Pons (tissue), 1 donor: ENCODE measurements at regions not wholly inside any gene's neighbourhood (a gene's known extent, or its start where the extent isn't known, plus 50 kb on each side); places are given as distances from the start of the nearest gene placed in this dataset.

Experiments used
- DNase-seq: peaks from one replicate; pipeline ENCODE4 v3.0.0-alpha.2; 2016; ENCODE audit warnings: low spot score

DNA sequence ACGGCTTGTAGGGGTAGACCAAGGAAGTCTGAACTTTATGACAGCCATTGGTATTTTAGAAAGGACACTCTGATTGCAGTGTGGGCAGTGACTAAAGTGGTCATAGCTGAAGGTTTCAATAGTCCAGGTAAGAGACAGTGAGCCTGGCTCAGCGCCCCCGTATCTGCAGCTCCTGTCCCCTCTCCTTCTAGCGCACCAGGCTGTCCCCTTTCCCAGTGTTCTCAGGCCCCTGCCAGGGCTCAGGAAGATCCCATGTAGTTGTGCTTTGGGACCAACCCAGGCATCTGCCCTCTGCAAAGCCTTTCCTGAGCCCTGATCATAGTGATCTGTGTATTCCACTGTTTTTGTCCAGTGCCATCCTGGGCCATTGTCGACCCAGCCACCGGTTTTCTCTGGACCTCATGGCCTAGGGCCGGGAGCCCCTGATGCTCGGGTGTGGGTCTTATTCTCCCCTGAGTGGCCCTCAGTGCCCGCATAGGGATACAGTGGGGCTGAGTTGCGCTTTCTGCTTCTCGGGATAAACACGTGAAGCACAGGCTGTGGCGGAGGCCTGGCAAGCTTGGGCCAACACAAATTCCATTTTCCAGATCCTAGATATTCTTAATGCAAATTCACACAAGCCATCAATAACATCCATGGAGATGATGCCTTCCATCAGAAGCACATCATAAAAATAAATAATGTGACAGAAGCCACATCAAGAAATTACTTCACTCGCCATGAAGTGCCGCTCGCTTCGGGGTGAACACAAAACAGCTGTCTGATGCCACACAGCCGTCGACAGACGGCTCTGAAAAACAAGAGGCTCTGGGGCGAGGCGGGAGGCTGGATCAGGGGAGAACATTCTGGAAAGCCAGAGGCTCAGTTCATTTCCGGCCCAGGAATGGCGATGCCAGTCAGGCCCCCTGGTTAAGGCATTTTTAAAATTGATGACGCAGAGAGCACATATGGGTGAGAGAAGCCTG is 805.0 kb downstream of the TBC1D22A start:
- no peak for DNase-seq

- DNase-seq = no peak
These were observed 804.0 kb downstream of the TBC1D22A start for GRCh38 chr22:47566491-47566890.

- no peak for DNase-seq
These were observed 803.2 kb downstream of the TBC1D22A start for GRCh38 chr22:47565607-47566006.

DNA sequence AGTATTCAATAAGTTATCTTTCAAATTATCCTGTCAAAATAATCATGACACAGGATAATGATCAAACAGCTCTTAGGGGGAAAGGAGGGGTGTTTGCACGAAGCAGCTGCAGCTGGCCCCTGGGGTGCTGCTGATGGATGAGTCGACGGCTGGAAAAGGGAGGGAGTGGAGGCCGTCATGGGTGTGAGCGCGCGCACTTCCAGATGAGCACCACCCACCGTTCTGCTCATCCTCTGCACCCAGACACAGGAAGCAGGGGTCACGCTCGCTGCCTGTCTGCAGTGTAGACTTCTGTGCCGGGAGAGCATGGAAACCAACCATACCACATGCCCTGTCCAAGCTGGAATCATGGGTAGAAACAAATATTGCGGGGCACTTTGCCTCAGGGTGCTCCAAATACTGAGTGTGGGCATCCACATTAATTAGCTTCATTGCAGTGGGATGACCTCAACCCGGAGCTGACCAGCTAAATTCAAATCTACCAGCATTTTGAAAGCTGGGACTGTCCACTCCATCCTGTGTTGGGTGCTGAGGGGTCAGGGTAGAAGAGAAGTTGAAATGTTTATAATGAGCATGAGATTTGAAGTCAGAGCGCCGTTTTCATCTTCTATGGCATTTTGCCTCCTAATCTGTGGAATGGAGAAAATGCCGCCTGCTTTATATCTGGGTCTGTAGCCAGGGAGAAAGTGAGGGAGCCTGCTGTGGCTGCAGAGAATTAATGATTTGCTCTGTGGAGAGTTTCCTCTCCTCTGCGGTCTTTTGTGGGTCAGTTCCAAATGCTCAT is 802.4 kb downstream of the TBC1D22A start:
- DNase-seq = no peak

- no peak for DNase-seq
These were observed 801.7 kb downstream of the TBC1D22A start for GRCh38 chr22:47564158-47564450.

- no peak for DNase-seq
These were observed 801.1 kb downstream of the TBC1D22A start for GRCh38 chr22:47563406-47564157.

- DNase-seq = no peak
These were observed 799.3 kb downstream of the TBC1D22A start for GRCh38 chr22:47561766-47562165.

DNA sequence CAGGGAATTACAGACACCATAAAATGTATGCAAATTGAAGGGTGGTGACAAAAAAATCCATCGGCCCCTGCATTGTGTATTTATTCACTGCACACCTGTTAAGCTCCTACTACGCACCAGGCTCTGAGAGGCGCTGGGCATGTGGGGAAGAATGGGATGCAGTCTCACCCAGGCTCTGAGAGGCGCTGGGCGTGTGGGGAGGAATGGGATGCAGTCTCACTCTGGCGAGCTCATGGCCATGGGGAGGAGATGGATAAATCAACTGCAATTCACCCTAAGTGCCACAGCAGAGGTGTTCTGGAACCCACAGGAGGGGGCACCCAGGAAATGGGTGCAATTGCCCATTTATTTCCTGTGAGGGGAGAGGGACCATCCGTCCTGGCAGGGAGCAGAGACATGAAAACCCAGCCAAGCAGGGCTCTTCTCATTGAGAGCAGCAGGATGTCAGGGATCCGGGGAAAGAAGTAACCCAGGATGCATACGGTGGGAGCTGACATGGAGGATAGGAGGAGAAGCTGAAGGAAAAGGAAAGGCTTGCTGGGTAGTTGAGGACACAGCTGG is 798.7 kb downstream of the TBC1D22A start:
- DNase-seq = no peak

GRCh38 chr22:47558828-47559700 is 796.6 kb downstream of the TBC1D22A start:
- DNase-seq = no peak

- DNase-seq = no peak
These were observed 794.0 kb downstream of the TBC1D22A start for GRCh38 chr22:47556473-47556872.

DNA sequence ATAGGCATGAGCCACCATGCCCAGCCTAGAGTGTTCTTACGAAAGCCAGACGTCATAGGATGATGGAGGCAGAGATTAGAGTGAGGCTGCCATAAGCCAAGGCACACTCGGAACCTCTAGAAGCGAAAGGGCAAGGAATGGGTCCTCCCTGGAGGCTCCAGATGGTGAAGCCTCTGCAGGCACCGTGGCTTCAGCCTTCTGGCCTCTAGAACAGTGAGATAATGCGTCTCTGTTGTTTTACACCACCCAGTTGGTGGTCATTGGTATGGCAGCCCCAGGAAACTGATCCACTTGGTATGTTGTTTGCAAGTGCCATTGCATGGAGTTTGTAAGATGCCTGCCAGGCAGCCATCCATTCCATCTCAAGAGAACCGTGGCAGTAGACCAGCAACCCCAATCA is 791.0 kb downstream of the TBC1D22A start:
- no peak for DNase-seq

GRCh38 chr22:47552541-47553205 is 790.2 kb downstream of the TBC1D22A start:
- no peak for DNase-seq

DNA sequence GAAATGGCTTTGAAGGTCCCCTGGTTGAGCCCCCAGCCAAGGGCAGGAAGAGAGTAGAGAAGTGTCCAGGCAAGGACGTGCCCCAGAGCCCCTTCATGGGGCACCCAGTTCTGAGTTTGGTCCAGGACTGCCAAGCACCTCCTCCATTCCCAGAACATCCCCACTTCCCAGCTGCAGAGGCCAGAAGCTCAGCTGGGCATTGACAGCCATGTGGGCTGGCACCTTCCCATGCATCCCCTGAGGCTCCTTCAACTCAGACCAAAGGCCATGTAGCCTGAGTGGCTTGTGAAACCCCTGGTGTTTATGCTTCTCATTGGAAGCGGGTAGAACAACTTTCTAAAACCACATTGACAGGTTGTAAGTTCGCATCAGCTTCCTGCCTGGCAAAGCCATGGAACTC is 789.6 kb downstream of the TBC1D22A start:
- no peak for DNase-seq

GRCh38 chr22:47551431-47551775 is 789.0 kb downstream of the TBC1D22A start:
- DNase-seq = no peak

GRCh38 chr22:47550524-47551430 is 788.3 kb downstream of the TBC1D22A start:
- no peak for DNase-seq

- DNase-seq = no peak
These were observed 787.4 kb downstream of the TBC1D22A start for GRCh38 chr22:47549741-47550340.

DNA sequence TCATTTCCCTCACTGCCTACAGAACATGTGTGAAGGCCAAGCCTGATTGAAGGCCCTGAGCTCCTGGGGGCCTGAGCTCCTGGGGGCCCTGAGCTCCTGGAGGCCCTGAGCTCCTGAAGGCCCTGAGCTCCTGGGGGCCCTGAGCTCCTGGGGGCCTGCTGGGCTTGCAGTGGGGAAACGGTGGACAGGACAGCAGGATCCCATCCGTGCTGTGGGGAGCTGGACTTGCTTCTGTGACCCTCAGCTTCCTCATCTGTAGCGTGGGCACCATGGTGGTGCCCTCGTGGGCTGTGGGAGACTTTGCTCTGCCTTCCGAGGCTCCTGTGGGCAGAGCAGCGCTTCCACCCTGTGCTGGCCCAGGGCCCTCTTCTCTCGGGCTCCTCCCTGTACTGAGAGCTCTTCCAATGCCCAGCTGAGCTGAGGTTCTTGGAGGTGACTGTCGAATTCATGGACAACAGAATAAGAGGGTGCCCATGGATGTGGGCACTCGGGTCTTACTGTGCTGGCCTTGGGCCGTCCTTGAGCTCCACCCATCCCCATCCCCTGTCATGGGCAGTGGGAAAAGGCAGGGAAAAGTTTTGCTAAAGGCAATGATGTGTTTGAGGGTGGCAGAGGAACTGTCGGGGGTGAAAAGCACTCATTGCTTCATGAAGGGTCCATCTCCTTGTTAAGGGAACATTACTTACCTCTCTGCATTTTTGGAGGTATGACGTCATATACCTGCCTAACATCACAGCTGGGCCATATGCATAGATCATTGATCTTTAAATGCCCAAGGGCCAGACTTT is 786.7 kb downstream of the TBC1D22A start:
- DNase-seq = no peak

GRCh38 chr22:47547881-47548650 is 785.6 kb downstream of the TBC1D22A start:
- DNase-seq = no peak
